H1 (cell line): ENCODE measurements at regions not wholly inside any gene's neighbourhood (a gene's known extent, or its start where the extent isn't known, plus 50 kb on each side); places are given as distances from the start of the nearest gene placed in this dataset.

Experiments
- CTCF ChIA-PET: fragments of 300-600 bp; sonication (Branson Sonifier 250); formaldehyde crosslinking; loops from one replicate; lab custom pipeline; 2021; ENCODE audit not compliant: partially characterized antibody; lab: Charles Lee
- POLR2A ChIA-PET: fragments of 300-600 bp; sonication (Branson Sonifier 250); formaldehyde crosslinking; loops from one replicate; lab custom pipeline; 2021; ENCODE audit warnings: inconsistent platforms; ENCODE audit not compliant: partially characterized antibody; lab: Charles Lee
- DNase-seq, 2 experiments: peaks; one replicate each; pipeline versions ENCODE4 v3.0.0 to v3.0.0-alpha.2; 2010 to 2022; ENCODE audit warnings: low spot score in 2 of 2, low read depth in 1 of 2, mixed read lengths in 1 of 2
- FAIRE-seq: peaks from 2 replicates; lab custom pipeline; 2011; peaks lifted over from hg19 to GRCh38; lab: Jason Lieb, UNC
- H2AFZ ChIP-seq: 2 replicates; pipeline ENCODE4 v1.8.1; 2012; ENCODE audit warnings: low read length, inconsistent platforms
- H2AK5ac ChIP-seq: 2 replicates; pipeline ENCODE4 v1.6.1; 2013; ENCODE audit warnings: low read depth, low read length
- H2BK120ac ChIP-seq: replicated peaks from 2 replicates; pipeline ENCODE3; 2013; ENCODE audit warnings: low read depth, low read length, inconsistent platforms
- H2BK12ac ChIP-seq: 2 replicates; pipeline ENCODE4 v1.6.1; 2013; ENCODE audit warnings: low read depth, low read length
- H2BK15ac ChIP-seq: 2 replicates; pipeline ENCODE4 v1.6.1; 2013; ENCODE audit warnings: low read length
- H2BK20ac ChIP-seq: 2 replicates; pipeline ENCODE4 v1.6.1; 2013; ENCODE audit warnings: low read length
- H2BK5ac ChIP-seq: 2 replicates; pipeline ENCODE4 v1.6.1; 2013; ENCODE audit warnings: low read depth, low read length
- H3K14ac ChIP-seq: 2 replicates; pipeline ENCODE4 v1.6.1; 2013; ENCODE audit warnings: inconsistent platforms; ENCODE audit not compliant: insufficient read length
- H3K18ac ChIP-seq: 2 replicates; pipeline ENCODE4 v1.6.1; 2013; ENCODE audit warnings: low read length; ENCODE audit errors: extremely low read depth
- H3K23ac ChIP-seq: 2 replicates; pipeline ENCODE4 v1.6.1; 2013; ENCODE audit warnings: inconsistent platforms; ENCODE audit not compliant: insufficient read length
- H3K23me2 ChIP-seq: 2 replicates; pipeline ENCODE4 v1.6.1; 2013; ENCODE audit warnings: low read depth, low read length
- H3K27ac ChIP-seq: 2 replicates; pipeline ENCODE4 v1.6.1; 2011; ENCODE audit warnings: low read depth, low read length, inconsistent platforms
- H3K27me3 ChIP-seq, 4 experiments: replicated peaks in 1 of 4; 1 replicate in 1 of 4; 2 replicates in 3 of 4; pipeline versions ENCODE4 v1.6.1 to v1.8.1; 2011 to 2013; ENCODE audit warnings: low read length in 3 of 4, mild to moderate bottlenecking in 3 of 4, inconsistent platforms in 2 of 4, mixed read lengths in 2 of 4, moderate library complexity in 1 of 4; ENCODE audit not compliant: control insufficient read depth in 3 of 4, insufficient read depth in 3 of 4; ENCODE audit errors: extremely low read depth in 1 of 4
- H3K36me3 ChIP-seq, 4 experiments: 2 replicates each; pipeline versions ENCODE4 v1.6.1 to v1.8.1; 2011 to 2013; ENCODE audit warnings: mild to moderate bottlenecking in 4 of 4, low read length in 3 of 4, moderate library complexity in 2 of 4, control low read depth in 1 of 4, inconsistent platforms in 1 of 4; ENCODE audit not compliant: insufficient read depth in 4 of 4, control insufficient read depth in 2 of 4
- H3K4ac ChIP-seq: replicated peaks from 2 replicates; pipeline ENCODE3; 2013; ENCODE audit warnings: low read length, low read depth, mixed read lengths, inconsistent platforms; ENCODE audit not compliant: insufficient read length
- H3K4me1 ChIP-seq, 4 experiments: replicated peaks in 1 of 4; 1 replicate in 1 of 4; 2 replicates in 3 of 4; pipeline versions ENCODE4 v1.6.1 to v1.8.1; 2011 to 2013; ENCODE audit warnings: low read length in 3 of 4, inconsistent platforms in 2 of 4, mixed read lengths in 1 of 4; ENCODE audit not compliant: insufficient read depth in 4 of 4, control insufficient read depth in 3 of 4
- H3K4me2 ChIP-seq, 2 experiments: 2 replicates each; pipeline versions ENCODE4 v1.6.1 to v1.8.1; 2011 to 2013; ENCODE audit warnings: low read depth in 2 of 2, low read length in 2 of 2, control low read depth in 1 of 2, inconsistent platforms in 1 of 2, mild to moderate bottlenecking in 1 of 2; ENCODE audit not compliant: insufficient read depth in 1 of 2
- H3K4me3 ChIP-seq, 4 experiments: fragments of 200-600, 300-600 bp in 1 of 4; sonication (generic), shearing (Covaris generic), sonication (Bioruptor Twin) in 1 of 4; 2 replicates each; pipeline versions ENCODE4 v1.5.1 to v1.8.1; 2011 to 2016; ENCODE audit warnings: low read length in 4 of 4, low read depth in 3 of 4, control low read depth in 2 of 4, inconsistent platforms in 2 of 4, mild to moderate bottlenecking in 2 of 4, mixed read lengths in 1 of 4, moderate library complexity in 1 of 4; ENCODE audit not compliant: insufficient read depth in 2 of 4; ENCODE audit errors: extremely low read depth in 1 of 4
- H3K56ac ChIP-seq: replicated peaks from 2 replicates; pipeline ENCODE3; 2013; ENCODE audit warnings: low read depth, mild to moderate bottlenecking, mixed read lengths, low read length, inconsistent platforms; ENCODE audit not compliant: insufficient read length
- H3K79me1 ChIP-seq: 2 replicates; pipeline ENCODE4 v1.6.1; 2013; ENCODE audit warnings: low read depth, low read length, control low read depth
- H3K79me2 ChIP-seq, 2 experiments: 2 replicates each; pipeline versions ENCODE4 v1.6.1 to v1.8.1; 2012 to 2013; ENCODE audit warnings: low read length in 2 of 2, mild to moderate bottlenecking in 2 of 2, inconsistent platforms in 1 of 2; ENCODE audit not compliant: insufficient read depth in 2 of 2, control insufficient read depth in 1 of 2
- H3K9ac ChIP-seq, 4 experiments: replicated peaks in 1 of 4; 1 replicate in 1 of 4; 2 replicates in 3 of 4; pipeline versions ENCODE4 v1.6.1 to v1.8.1; 2011 to 2013; ENCODE audit warnings: low read depth in 3 of 4, low read length in 3 of 4, control low read depth in 2 of 4, mild to moderate bottlenecking in 2 of 4, moderate library complexity in 2 of 4, inconsistent platforms in 1 of 4; ENCODE audit errors: extremely low read depth in 1 of 4
- H3K9me3 ChIP-seq, 2 experiments: 2 replicates each; pipeline versions ENCODE4 v1.6.1 to v1.8.1; 2012 to 2013; ENCODE audit warnings: mild to moderate bottlenecking in 2 of 2, moderate library complexity in 2 of 2, control low read depth in 1 of 2, inconsistent platforms in 1 of 2, low read depth in 1 of 2, low read length in 1 of 2, mixed read lengths in 1 of 2; ENCODE audit not compliant: insufficient read depth in 2 of 2
- H4K20me1 ChIP-seq, 2 experiments: replicated peaks in 1 of 2; 2 replicates each; pipeline versions ENCODE3 to v1.8.1; 2011 to 2013; ENCODE audit warnings: inconsistent platforms in 2 of 2, low read length in 2 of 2, mild to moderate bottlenecking in 1 of 2; ENCODE audit not compliant: insufficient read depth in 2 of 2, control insufficient read depth in 1 of 2
- H4K5ac ChIP-seq: 2 replicates; pipeline ENCODE4 v1.6.1; 2013; ENCODE audit warnings: low read length, low read depth, mixed read lengths, inconsistent platforms; ENCODE audit not compliant: insufficient read length
- H4K8ac ChIP-seq: 2 replicates; pipeline ENCODE4 v1.8.0; 2013; ENCODE audit warnings: mild to moderate bottlenecking, moderate library complexity, low read length, inconsistent platforms; ENCODE audit not compliant: insufficient read depth; ENCODE audit errors: extremely low read depth
- H4K91ac ChIP-seq: replicated peaks from 2 replicates; pipeline ENCODE3; 2013; ENCODE audit warnings: low read length, mixed read lengths, inconsistent platforms; ENCODE audit not compliant: insufficient read length
- WGBS, 2 experiments: shearing (Covaris generic) in 1 of 2; methylation state at CpG; one replicate each; pipeline versions ENCODE4 v1.1.6 to v1.1.7; 2013 to 2015; ENCODE audit warnings: low lambda C conversion rate in 2 of 2, mixed read lengths in 2 of 2, inconsistent platforms in 1 of 2, low coverage in 1 of 2, missing lambda C conversion rate in 1 of 2; ENCODE audit not compliant: insufficient replicate concordance in 2 of 2, insufficient coverage in 1 of 2, insufficient read length in 1 of 2; ENCODE audit errors: extremely low coverage in 1 of 2, missing lambda C conversion rate in 1 of 2; 5-methylcytosine and 5-hydroxymethylcytosine counted together
- TF ChIP-seq, protein P1 (sequence below): IDR thresholded peaks from 2 replicates; pipeline ENCODE4 v1.6.1; 2012; ENCODE audit warnings: low read length, inconsistent platforms

- Histone ChIP-seq H3K14ac (no peak overlapping the region), H4K20me1 (no peaks in the 10 kb centered on the region), H3K27ac (no peak overlapping the region), H2AFZ (no peak overlapping the region), H3K23me2 (no peaks in the 10 kb centered on the region), H2BK120ac (no peak overlapping the region), H2BK12ac (no peak overlapping the region), H3K9ac (no peak overlapping the region), H3K27me3 (no peaks in the 10 kb centered on the region), H2AK5ac (no peak overlapping the region), H3K18ac (no peak overlapping the region), H3K4me1 (no peaks in the 10 kb centered on the region), H3K79me2 (no peaks in the 10 kb centered on the region), H3K36me3 (no peaks in the 10 kb centered on the region), H3K9me3 (no peaks in the 10 kb centered on the region), H3K56ac (no peak overlapping the region), H2BK15ac (no peak overlapping the region), H3K79me1 (no peaks in the 10 kb centered on the region), H3K4me3 (no peak overlapping the region), H2BK5ac (no peak overlapping the region), H4K91ac (no peak overlapping the region), H3K4me2 (no peak overlapping the region), H3K4ac (no peak overlapping the region), H4K5ac (no peak overlapping the region), H4K8ac (no peak overlapping the region), H3K23ac (no peak overlapping the region), H2BK20ac (no peak overlapping the region)
- ChIA-PET CTCF (interaction anchor here (1.1 kb wide), 1 partner anchor 187 kb away, joined by 3 read pairs; no protein-coding TSS in a partner anchor), POLR2A (no interaction called here)
- 90% methylated on average over 5 of the region's 5 CpGs; no CpG with 5 or more reads in 1 of the 2 experiments for WGBS, 2 experiments
- no peak for FAIRE-seq
- no peak for DNase-seq
- TF ChIP-seq, protein P1, sequence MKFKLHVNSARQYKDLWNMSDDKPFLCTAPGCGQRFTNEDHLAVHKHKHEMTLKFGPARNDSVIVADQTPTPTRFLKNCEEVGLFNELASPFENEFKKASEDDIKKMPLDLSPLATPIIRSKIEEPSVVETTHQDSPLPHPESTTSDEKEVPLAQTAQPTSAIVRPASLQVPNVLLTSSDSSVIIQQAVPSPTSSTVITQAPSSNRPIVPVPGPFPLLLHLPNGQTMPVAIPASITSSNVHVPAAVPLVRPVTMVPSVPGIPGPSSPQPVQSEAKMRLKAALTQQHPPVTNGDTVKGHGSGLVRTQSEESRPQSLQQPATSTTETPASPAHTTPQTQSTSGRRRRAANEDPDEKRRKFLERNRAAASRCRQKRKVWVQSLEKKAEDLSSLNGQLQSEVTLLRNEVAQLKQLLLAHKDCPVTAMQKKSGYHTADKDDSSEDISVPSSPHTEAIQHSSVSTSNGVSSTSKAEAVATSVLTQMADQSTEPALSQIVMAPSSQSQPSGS: no peak
These were observed 550.3 kb downstream of the FSCB start for GRCh38 chr14:43956741-43957140.
